Loucy (cell line): ENCODE measurements at regions not wholly inside any gene's neighbourhood (a gene's known extent, or its start where the extent isn't known, plus 50 kb on each side); places are given as distances from the start of the nearest gene placed in this dataset.

Experiments
- H2AFZ ChIP-seq: fragments of 200-600 bp; sonication (generic); 2 replicates; pipeline ENCODE4 v1.6.0; 2016; ENCODE audit warnings: antibody characterized with exemption, mild to moderate bottlenecking, low read length, moderate library complexity
- H3F3A ChIP-seq: fragments of 200-600 bp; 2 replicates; pipeline ENCODE4 v1.6.0; 2016; ENCODE audit warnings: antibody characterized with exemption, low read depth, mild to moderate bottlenecking
- H3K27me3 ChIP-seq: fragments of 200-600 bp; sonication (generic); 2 replicates; pipeline ENCODE4 v1.6.1; 2014; ENCODE audit warnings: low read length, mild to moderate bottlenecking; ENCODE audit not compliant: insufficient read depth, poor library complexity, severe bottlenecking
- H3K36me3 ChIP-seq: fragments of 200-600 bp; sonication (generic); 2 replicates; pipeline ENCODE4 v1.6.1; 2016; ENCODE audit warnings: low read length; ENCODE audit not compliant: insufficient read depth
- H3K4me1 ChIP-seq: fragments of 200-600 bp; sonication (generic); 2 replicates; pipeline ENCODE4 v1.5.1; 2014; ENCODE audit warnings: low read length, mild to moderate bottlenecking; ENCODE audit not compliant: insufficient read depth, poor library complexity, severe bottlenecking
- H3K4me2 ChIP-seq: fragments of 200-600 bp; sonication (generic); 2 replicates; pipeline ENCODE4 v1.6.0; 2014; ENCODE audit warnings: antibody characterized with exemption, low read length, low read depth, mild to moderate bottlenecking; ENCODE audit not compliant: poor library complexity, severe bottlenecking
- H3K4me3 ChIP-seq: fragments of 200-600 bp; sonication (generic); 2 replicates; pipeline ENCODE4 v1.5.1; 2014; ENCODE audit warnings: low read length, mild to moderate bottlenecking, mixed read lengths; ENCODE audit not compliant: poor library complexity, severe bottlenecking
- H3K79me2 ChIP-seq: fragments of 200-600 bp; sonication (generic); 2 replicates; pipeline ENCODE4 v1.6.1; 2014; ENCODE audit warnings: low read length; ENCODE audit not compliant: insufficient read depth
- H3K9ac ChIP-seq: fragments of 200-600 bp; sonication (generic); 2 replicates; pipeline ENCODE4 v1.6.0; 2014; ENCODE audit warnings: mild to moderate bottlenecking, low read depth, low read length, moderate library complexity; ENCODE audit not compliant: poor library complexity, severe bottlenecking
- H3K9me2 ChIP-seq: fragments of 200-600 bp; sonication (generic); replicated peaks from 2 replicates; pipeline ENCODE4 v1.6.1; 2016; ENCODE audit warnings: low read depth, low read length, mixed read lengths
- H3K9me3 ChIP-seq: fragments of 200-600 bp; sonication (generic); 2 replicates; pipeline ENCODE4 v1.6.1; 2014; ENCODE audit warnings: mild to moderate bottlenecking, antibody characterized with exemption, low read length, low read depth; ENCODE audit not compliant: insufficient read depth
- H4K20me1 ChIP-seq: fragments of 200-600 bp; sonication (generic); 2 replicates; pipeline ENCODE4 v1.6.0; 2014; ENCODE audit warnings: antibody characterized with exemption, low read length, mild to moderate bottlenecking; ENCODE audit not compliant: insufficient read depth, poor library complexity, severe bottlenecking
- EZH2phosphoT487 ChIP-seq: fragments of 200-600 bp; IDR thresholded peaks from 2 replicates; pipeline ENCODE4 v1.6.1; 2018; ENCODE audit warnings: antibody characterized with exemption, mild to moderate bottlenecking, moderate library complexity, borderline replicate concordance
- TF ChIP-seq, protein P1 (sequence below): fragments of 200-600 bp; sonication (generic); conservative IDR thresholded peaks from 2 replicates; pipeline ENCODE4 v1.5.1; 2014; ENCODE audit warnings: mild to moderate bottlenecking, antibody characterized with exemption, low read length

GRCh38 chrX:148448686-148449085 is 51.7 kb upstream of the AFF2 start:
- H3F3A ChIP-seq = no peaks in the 10 kb centered on the region
- no peaks in the 10 kb centered on the region for H3K27me3 ChIP-seq
- no peak overlapping the region for H3K9ac ChIP-seq
- H3K79me2 ChIP-seq = no peaks in the 10 kb centered on the region
- no peaks in the 10 kb centered on the region for H3K9me2 ChIP-seq
- no peaks in the 10 kb centered on the region for H4K20me1 ChIP-seq
- H3K4me2 ChIP-seq = no peak overlapping the region
- H3K4me3 ChIP-seq = no peak overlapping the region
- no peak overlapping the region for H2AFZ ChIP-seq
- no peaks in the 10 kb centered on the region for H3K9me3 ChIP-seq
- peaks cover 1% of the 10 kb centered on the region for H3K4me1 ChIP-seq
- TF ChIP-seq, protein P1, sequence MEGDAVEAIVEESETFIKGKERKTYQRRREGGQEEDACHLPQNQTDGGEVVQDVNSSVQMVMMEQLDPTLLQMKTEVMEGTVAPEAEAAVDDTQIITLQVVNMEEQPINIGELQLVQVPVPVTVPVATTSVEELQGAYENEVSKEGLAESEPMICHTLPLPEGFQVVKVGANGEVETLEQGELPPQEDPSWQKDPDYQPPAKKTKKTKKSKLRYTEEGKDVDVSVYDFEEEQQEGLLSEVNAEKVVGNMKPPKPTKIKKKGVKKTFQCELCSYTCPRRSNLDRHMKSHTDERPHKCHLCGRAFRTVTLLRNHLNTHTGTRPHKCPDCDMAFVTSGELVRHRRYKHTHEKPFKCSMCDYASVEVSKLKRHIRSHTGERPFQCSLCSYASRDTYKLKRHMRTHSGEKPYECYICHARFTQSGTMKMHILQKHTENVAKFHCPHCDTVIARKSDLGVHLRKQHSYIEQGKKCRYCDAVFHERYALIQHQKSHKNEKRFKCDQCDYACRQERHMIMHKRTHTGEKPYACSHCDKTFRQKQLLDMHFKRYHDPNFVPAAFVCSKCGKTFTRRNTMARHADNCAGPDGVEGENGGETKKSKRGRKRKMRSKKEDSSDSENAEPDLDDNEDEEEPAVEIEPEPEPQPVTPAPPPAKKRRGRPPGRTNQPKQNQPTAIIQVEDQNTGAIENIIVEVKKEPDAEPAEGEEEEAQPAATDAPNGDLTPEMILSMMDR = no peak
- TF ChIP-seq EZH2phosphoT487 = no peak
- no peaks in the 10 kb centered on the region for H3K36me3 ChIP-seq
